ENCODE measurements at regions not wholly inside any gene's neighbourhood (a gene's known extent, or its start where the extent isn't known, plus 50 kb on each side); places are given as distances from the start of the nearest gene placed in this dataset.

- peak; percentile 41 for DNase-seq (ENCODE audit: low read depth)
Observed at GRCh38 chr6:2378891-2379652, 133.7 kb upstream of the GMDS start.

GRCh38 chr6:2378046-2378657, 132.7 kb upstream of the GMDS start:
- no peak overlapping the region for H3K4me3 ChIP-seq (ENCODE audit: low read depth, low read length)
- DNase-seq (ENCODE audit: low read depth) = no peak

More at GRCh38 chr6:2378891-2379652, 133.7 kb upstream of the GMDS start:
- TF ChIP-seq CTCF (IDR thresholded peaks at IDR 0.05; ENCODE audit: insufficient read depth, low read length) = no peak
- H3K4me3 ChIP-seq (ENCODE audit: low read depth, low read length) = no peak overlapping the region

GRCh38 chr6:2376429-2377355, 131.3 kb upstream of the GMDS start:
- no peak overlapping the region for H3K4me3 ChIP-seq (ENCODE audit: low read depth, low read length)
- no peak for DNase-seq (ENCODE audit: low read depth)

More at GRCh38 chr6:2378046-2378657, 132.7 kb upstream of the GMDS start:
- TF ChIP-seq CTCF (IDR thresholded peaks at IDR 0.05; ENCODE audit: insufficient read depth, low read length) = no peak

GRCh38 chr6:2375443-2375842, 130.0 kb upstream of the GMDS start:
- DNase-seq (ENCODE audit: low read depth) = no peak
- no peak for TF ChIP-seq CTCF (IDR thresholded peaks at IDR 0.05; ENCODE audit: insufficient read depth, low read length)
- H3K4me3 ChIP-seq (ENCODE audit: low read depth, low read length) = no peak overlapping the region

More at GRCh38 chr6:2376429-2377355, 131.3 kb upstream of the GMDS start:
- no peak for TF ChIP-seq CTCF (IDR thresholded peaks at IDR 0.05; ENCODE audit: insufficient read depth, low read length)

- DNase-seq (ENCODE audit: low read depth) = no peak
- no peak overlapping the region for H3K4me3 ChIP-seq (ENCODE audit: low read depth, low read length)
- TF ChIP-seq CTCF (IDR thresholded peaks at IDR 0.05; ENCODE audit: insufficient read depth, low read length) = no peak
Observed at GRCh38 chr6:2369606-2370005, 124.2 kb upstream of the GMDS start.

GRCh38 chr6:2363211-2363610, 117.8 kb upstream of the GMDS start:
- no peak overlapping the region for H3K4me3 ChIP-seq (ENCODE audit: low read depth, low read length)
- TF ChIP-seq CTCF (IDR thresholded peaks at IDR 0.05; ENCODE audit: insufficient read depth, low read length) = no peak
- DNase-seq (ENCODE audit: low read depth) = no peak
